HL-60 (cell line): ENCODE measurements at regions not wholly inside any gene's neighbourhood (a gene's known extent, or its start where the extent isn't known, plus 50 kb on each side); places are given as distances from the start of the nearest gene placed in this dataset.

Source experiments
- DNase-seq, 2 experiments: peaks; one replicate each; pipeline ENCODE4 v3.0.0-alpha.2; 2010 to 2020; ENCODE audit warnings: low read depth in 1 of 2, low spot score in 1 of 2
- H3K27ac ChIP-seq: fragments of 250-450 bp; sonication (Bioruptor Pico); replicated peaks from 2 replicates; pipeline ENCODE4 v1.5.1; 2020; ENCODE audit warnings: mild to moderate bottlenecking, moderate library complexity
- H3K27me3 ChIP-seq: fragments of 250-450 bp; sonication (Bioruptor Pico); 2 replicates; pipeline ENCODE4 v1.5.1; 2021; ENCODE audit warnings: mild to moderate bottlenecking, moderate library complexity; ENCODE audit not compliant: insufficient read depth, poor library complexity, severe bottlenecking
- H3K4me3 ChIP-seq: replicated peaks from 2 replicates; pipeline ENCODE4 v1.5.1; 2011; ENCODE audit warnings: mild to moderate bottlenecking, control low read depth, low read length; ENCODE audit not compliant: insufficient read depth
- GABPA ChIP-seq: IDR thresholded peaks from 2 replicates; pipeline ENCODE4 v1.6.1; 2012; ENCODE audit warnings: low read depth
- POLR2AphosphoS5 ChIP-seq: IDR thresholded peaks from 2 replicates; pipeline ENCODE4 v1.6.1; 2012; ENCODE audit warnings: low read depth
- SPI1 ChIP-seq: IDR thresholded peaks from 2 replicates; pipeline ENCODE4 v1.6.1; 2012; ENCODE audit warnings: low read depth, mild to moderate bottlenecking, borderline replicate concordance
- TF ChIP-seq, protein P1 (sequence below): IDR thresholded peaks from 2 replicates; pipeline ENCODE4 v1.6.1; 2012; ENCODE audit warnings: low read depth; ENCODE audit not compliant: insufficient replicate concordance
- TF ChIP-seq, protein P2 (sequence below): IDR thresholded peaks from one replicate; pipeline ENCODE4 v1.5.1; 2011; ENCODE audit warnings: low read length, control low read depth, inconsistent platforms; ENCODE audit not compliant: insufficient read depth

GRCh38 chr12:17264603-17265002 lies 658.6 kb upstream of the LMO3 start:
- Histone ChIP-seq H3K4me3 (no peak overlapping the region), H3K27ac (no peak overlapping the region), H3K27me3 (no peaks in the 10 kb centered on the region)
- TF ChIP-seq SPI1 (no peak), GABPA (no peak), POLR2AphosphoS5 (no peak)
- TF ChIP-seq, protein P1, sequence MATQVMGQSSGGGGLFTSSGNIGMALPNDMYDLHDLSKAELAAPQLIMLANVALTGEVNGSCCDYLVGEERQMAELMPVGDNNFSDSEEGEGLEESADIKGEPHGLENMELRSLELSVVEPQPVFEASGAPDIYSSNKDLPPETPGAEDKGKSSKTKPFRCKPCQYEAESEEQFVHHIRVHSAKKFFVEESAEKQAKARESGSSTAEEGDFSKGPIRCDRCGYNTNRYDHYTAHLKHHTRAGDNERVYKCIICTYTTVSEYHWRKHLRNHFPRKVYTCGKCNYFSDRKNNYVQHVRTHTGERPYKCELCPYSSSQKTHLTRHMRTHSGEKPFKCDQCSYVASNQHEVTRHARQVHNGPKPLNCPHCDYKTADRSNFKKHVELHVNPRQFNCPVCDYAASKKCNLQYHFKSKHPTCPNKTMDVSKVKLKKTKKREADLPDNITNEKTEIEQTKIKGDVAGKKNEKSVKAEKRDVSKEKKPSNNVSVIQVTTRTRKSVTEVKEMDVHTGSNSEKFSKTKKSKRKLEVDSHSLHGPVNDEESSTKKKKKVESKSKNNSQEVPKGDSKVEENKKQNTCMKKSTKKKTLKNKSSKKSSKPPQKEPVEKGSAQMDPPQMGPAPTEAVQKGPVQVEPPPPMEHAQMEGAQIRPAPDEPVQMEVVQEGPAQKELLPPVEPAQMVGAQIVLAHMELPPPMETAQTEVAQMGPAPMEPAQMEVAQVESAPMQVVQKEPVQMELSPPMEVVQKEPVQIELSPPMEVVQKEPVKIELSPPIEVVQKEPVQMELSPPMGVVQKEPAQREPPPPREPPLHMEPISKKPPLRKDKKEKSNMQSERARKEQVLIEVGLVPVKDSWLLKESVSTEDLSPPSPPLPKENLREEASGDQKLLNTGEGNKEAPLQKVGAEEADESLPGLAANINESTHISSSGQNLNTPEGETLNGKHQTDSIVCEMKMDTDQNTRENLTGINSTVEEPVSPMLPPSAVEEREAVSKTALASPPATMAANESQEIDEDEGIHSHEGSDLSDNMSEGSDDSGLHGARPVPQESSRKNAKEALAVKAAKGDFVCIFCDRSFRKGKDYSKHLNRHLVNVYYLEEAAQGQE = no peak
- TF ChIP-seq, protein P2, sequence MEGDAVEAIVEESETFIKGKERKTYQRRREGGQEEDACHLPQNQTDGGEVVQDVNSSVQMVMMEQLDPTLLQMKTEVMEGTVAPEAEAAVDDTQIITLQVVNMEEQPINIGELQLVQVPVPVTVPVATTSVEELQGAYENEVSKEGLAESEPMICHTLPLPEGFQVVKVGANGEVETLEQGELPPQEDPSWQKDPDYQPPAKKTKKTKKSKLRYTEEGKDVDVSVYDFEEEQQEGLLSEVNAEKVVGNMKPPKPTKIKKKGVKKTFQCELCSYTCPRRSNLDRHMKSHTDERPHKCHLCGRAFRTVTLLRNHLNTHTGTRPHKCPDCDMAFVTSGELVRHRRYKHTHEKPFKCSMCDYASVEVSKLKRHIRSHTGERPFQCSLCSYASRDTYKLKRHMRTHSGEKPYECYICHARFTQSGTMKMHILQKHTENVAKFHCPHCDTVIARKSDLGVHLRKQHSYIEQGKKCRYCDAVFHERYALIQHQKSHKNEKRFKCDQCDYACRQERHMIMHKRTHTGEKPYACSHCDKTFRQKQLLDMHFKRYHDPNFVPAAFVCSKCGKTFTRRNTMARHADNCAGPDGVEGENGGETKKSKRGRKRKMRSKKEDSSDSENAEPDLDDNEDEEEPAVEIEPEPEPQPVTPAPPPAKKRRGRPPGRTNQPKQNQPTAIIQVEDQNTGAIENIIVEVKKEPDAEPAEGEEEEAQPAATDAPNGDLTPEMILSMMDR = no peak
- no peak for DNase-seq

GRCh38 chr12:17239874-17240273 lies 633.9 kb upstream of the LMO3 start:
- TF ChIP-seq SPI1 = no peak
- no peak for TF ChIP-seq GABPA
- TF ChIP-seq, protein P2 = no peak
- TF ChIP-seq, protein P1 = no peak
- no peak for TF ChIP-seq POLR2AphosphoS5
- no peaks in the 10 kb centered on the region for H3K27me3 ChIP-seq
- no peak overlapping the region for H3K27ac ChIP-seq
- no peak overlapping the region for H3K4me3 ChIP-seq
- DNase-seq = no peak

DNA sequence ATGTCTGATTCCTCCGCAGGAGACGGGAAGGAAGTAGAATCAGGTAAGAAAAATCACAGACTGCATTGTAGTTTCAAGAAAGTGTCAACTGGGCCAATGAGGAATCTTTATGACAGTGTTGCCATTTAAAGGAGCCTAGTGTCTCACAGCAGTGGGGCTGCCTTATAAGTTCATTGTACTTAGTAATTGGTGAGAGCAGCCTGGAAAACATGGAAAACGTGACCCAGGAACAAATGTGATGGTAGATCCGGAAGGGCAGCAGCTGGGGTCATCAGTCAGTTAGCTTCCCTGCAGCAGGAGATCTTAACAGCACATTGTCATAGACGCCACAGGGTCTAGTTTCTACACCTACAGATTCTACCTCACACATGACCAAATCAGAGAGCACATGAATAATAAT lies 630.0 kb upstream of the LMO3 start:
- DNase-seq = no peak
- no peak overlapping the region for H3K4me3 ChIP-seq
- no peak overlapping the region for H3K27ac ChIP-seq
- H3K27me3 ChIP-seq = no peaks in the 10 kb centered on the region
- no peak for TF ChIP-seq GABPA
- TF ChIP-seq, protein P2 = no peak
- TF ChIP-seq, protein P1 = no peak
- TF ChIP-seq SPI1 = no peak
- TF ChIP-seq POLR2AphosphoS5 = no peak
